ENCODE measurements at regions not wholly inside any gene's neighbourhood (a gene's known extent, or its start where the extent isn't known, plus 50 kb on each side); places are given as distances from the start of the nearest gene placed in this dataset.

- no peak for TF ChIP-seq CTCF (IDR thresholded peaks at IDR 0.05; ENCODE audit: extremely low read depth, low read depth, low read length)
- H4K20me1 ChIP-seq (ENCODE audit: insufficient read depth, low read length), result no peaks in the 10 kb centered on the region
These were observed 281.7 kb downstream of the PPP1R2C start for GRCh38 chrX:42496239-42496638.

GRCh38 chrX:42495139-42495538, 282.8 kb downstream of the PPP1R2C start:
- Histone ChIP-seq H3K4me3 (ENCODE audit: insufficient read depth, low read length) (no peak overlapping the region), H3K9me3 (ENCODE audit: low read depth, low read length) (no peaks in the 10 kb centered on the region), H3K4me1 (ENCODE audit: insufficient read depth, low read length) (no peaks in the 10 kb centered on the region), H2AFZ (ENCODE audit: low read length) (no peak overlapping the region), H3K36me3 (ENCODE audit: insufficient read depth, low read length) (no peaks in the 10 kb centered on the region), H3K27ac (ENCODE audit: low read depth, low read length) (no peak overlapping the region), H4K20me1 (ENCODE audit: insufficient read depth, low read length) (no peaks in the 10 kb centered on the region), H3K27me3 (ENCODE audit: insufficient read depth, low read length) (no peaks in the 10 kb centered on the region), H3K4me2 (ENCODE audit: insufficient read depth, low read length) (no peak overlapping the region), H3K79me2 (ENCODE audit: insufficient read depth, low read length) (no peaks in the 10 kb centered on the region)
- TF ChIP-seq CTCF (IDR thresholded peaks at IDR 0.05; ENCODE audit: extremely low read depth, low read depth, low read length), result no peak
- no peak for DNase-seq (ENCODE audit: insufficient read length, low spot score, missing footprints)

More at GRCh38 chrX:42496239-42496638, 281.7 kb downstream of the PPP1R2C start:
- no peaks in the 10 kb centered on the region for H3K4me1 ChIP-seq (ENCODE audit: insufficient read depth, low read length)
- no peaks in the 10 kb centered on the region for H3K79me2 ChIP-seq (ENCODE audit: insufficient read depth, low read length)
- H3K4me3 ChIP-seq (ENCODE audit: insufficient read depth, low read length), result no peak overlapping the region
- H2AFZ ChIP-seq (ENCODE audit: low read length), result no peak overlapping the region
- H3K36me3 ChIP-seq (ENCODE audit: insufficient read depth, low read length), result no peaks in the 10 kb centered on the region
- no peaks in the 10 kb centered on the region for H3K27me3 ChIP-seq (ENCODE audit: insufficient read depth, low read length)
- H3K27ac ChIP-seq (ENCODE audit: low read depth, low read length), result no peak overlapping the region
- H3K9me3 ChIP-seq (ENCODE audit: low read depth, low read length), result no peaks in the 10 kb centered on the region
- no peak overlapping the region for H3K4me2 ChIP-seq (ENCODE audit: insufficient read depth, low read length)
- DNase-seq (ENCODE audit: insufficient read length, low spot score, missing footprints), result no peak

- Histone ChIP-seq H2AFZ (ENCODE audit: low read length) (no peak overlapping the region), H3K27me3 (ENCODE audit: insufficient read depth, low read length) (no peaks in the 10 kb centered on the region), H3K9me3 (ENCODE audit: low read depth, low read length) (no peaks in the 10 kb centered on the region), H3K79me2 (ENCODE audit: insufficient read depth, low read length) (no peaks in the 10 kb centered on the region), H3K4me1 (ENCODE audit: insufficient read depth, low read length) (no peaks in the 10 kb centered on the region), H4K20me1 (ENCODE audit: insufficient read depth, low read length) (no peaks in the 10 kb centered on the region), H3K4me2 (ENCODE audit: insufficient read depth, low read length) (no peak overlapping the region), H3K27ac (ENCODE audit: low read depth, low read length) (no peak overlapping the region), H3K4me3 (ENCODE audit: insufficient read depth, low read length) (no peak overlapping the region), H3K36me3 (ENCODE audit: insufficient read depth, low read length) (no peaks in the 10 kb centered on the region)
- TF ChIP-seq CTCF (IDR thresholded peaks at IDR 0.05; ENCODE audit: extremely low read depth, low read depth, low read length), result no peak
- no peak for DNase-seq (ENCODE audit: insufficient read length, low spot score, missing footprints)
These were observed 286.6 kb downstream of the PPP1R2C start for GRCh38 chrX:42491137-42491907.

GRCh38 chrX:42490111-42490510, 287.9 kb downstream of the PPP1R2C start:
- DNase-seq (ENCODE audit: insufficient read length, low spot score, missing footprints), result no peak
- Histone ChIP-seq H2AFZ (ENCODE audit: low read length) (no peak overlapping the region), H3K4me2 (ENCODE audit: insufficient read depth, low read length) (no peak overlapping the region), H3K79me2 (ENCODE audit: insufficient read depth, low read length) (no peaks in the 10 kb centered on the region), H3K27ac (ENCODE audit: low read depth, low read length) (no peak overlapping the region), H3K36me3 (ENCODE audit: insufficient read depth, low read length) (no peaks in the 10 kb centered on the region), H3K4me3 (ENCODE audit: insufficient read depth, low read length) (no peak overlapping the region), H3K4me1 (ENCODE audit: insufficient read depth, low read length) (no peaks in the 10 kb centered on the region), H3K27me3 (ENCODE audit: insufficient read depth, low read length) (no peaks in the 10 kb centered on the region), H4K20me1 (ENCODE audit: insufficient read depth, low read length) (no peaks in the 10 kb centered on the region), H3K9me3 (ENCODE audit: low read depth, low read length) (no peaks in the 10 kb centered on the region)
- no peak for TF ChIP-seq CTCF (IDR thresholded peaks at IDR 0.05; ENCODE audit: extremely low read depth, low read depth, low read length)

Measured in osteoblast (primary cell).